ENCODE measurements at regions not wholly inside any gene's neighbourhood (a gene's known extent, or its start where the extent isn't known, plus 50 kb on each side); places are given as distances from the start of the nearest gene placed in this dataset.

DNA sequence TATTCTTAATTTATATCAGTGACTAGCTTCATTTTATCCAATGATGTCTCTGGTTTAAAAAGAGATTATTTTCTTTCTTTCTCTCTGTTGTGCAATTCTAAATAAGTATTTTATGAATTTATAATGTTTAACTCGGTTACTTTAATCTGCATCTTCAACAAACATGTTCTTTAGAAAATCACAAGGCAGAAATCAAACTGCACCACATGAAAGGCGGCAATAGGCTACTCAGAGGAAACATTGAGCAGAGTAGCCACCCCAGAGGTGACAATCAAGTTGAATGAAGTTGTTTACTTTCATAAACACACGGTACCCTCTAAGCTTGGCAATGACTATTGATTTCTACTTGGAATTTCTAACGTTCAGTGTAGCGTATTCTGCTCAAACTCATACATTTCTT is 677.8 kb upstream of the ROBO1 start:
- no peaks in the 10 kb centered on the region for H3K36me3 ChIP-seq
- H3K4me3 ChIP-seq = no peak overlapping the region
- H3K27ac ChIP-seq = no peak overlapping the region
- WGBS = 77% methylated on average over 5 of the region's 5 CpGs
- no peaks in the 10 kb centered on the region for H3K4me1 ChIP-seq
- H3K27me3 ChIP-seq = no peaks in the 10 kb centered on the region
- DNase-seq (ENCODE audit: low spot score in 2 of 2) = no peak
- no peak for TF ChIP-seq POLR2A (IDR thresholded peaks at IDR 0.05)
- TF ChIP-seq POLR2AphosphoS5 (IDR thresholded peaks at IDR 0.05) = no peak
- TF ChIP-seq EP300 (IDR thresholded peaks at IDR 0.05) = no peak
- TF ChIP-seq, protein P1, sequence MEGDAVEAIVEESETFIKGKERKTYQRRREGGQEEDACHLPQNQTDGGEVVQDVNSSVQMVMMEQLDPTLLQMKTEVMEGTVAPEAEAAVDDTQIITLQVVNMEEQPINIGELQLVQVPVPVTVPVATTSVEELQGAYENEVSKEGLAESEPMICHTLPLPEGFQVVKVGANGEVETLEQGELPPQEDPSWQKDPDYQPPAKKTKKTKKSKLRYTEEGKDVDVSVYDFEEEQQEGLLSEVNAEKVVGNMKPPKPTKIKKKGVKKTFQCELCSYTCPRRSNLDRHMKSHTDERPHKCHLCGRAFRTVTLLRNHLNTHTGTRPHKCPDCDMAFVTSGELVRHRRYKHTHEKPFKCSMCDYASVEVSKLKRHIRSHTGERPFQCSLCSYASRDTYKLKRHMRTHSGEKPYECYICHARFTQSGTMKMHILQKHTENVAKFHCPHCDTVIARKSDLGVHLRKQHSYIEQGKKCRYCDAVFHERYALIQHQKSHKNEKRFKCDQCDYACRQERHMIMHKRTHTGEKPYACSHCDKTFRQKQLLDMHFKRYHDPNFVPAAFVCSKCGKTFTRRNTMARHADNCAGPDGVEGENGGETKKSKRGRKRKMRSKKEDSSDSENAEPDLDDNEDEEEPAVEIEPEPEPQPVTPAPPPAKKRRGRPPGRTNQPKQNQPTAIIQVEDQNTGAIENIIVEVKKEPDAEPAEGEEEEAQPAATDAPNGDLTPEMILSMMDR (IDR thresholded peaks at IDR 0.05) = no peak
- H3K9me3 ChIP-seq = no peaks in the 10 kb centered on the region

DNA sequence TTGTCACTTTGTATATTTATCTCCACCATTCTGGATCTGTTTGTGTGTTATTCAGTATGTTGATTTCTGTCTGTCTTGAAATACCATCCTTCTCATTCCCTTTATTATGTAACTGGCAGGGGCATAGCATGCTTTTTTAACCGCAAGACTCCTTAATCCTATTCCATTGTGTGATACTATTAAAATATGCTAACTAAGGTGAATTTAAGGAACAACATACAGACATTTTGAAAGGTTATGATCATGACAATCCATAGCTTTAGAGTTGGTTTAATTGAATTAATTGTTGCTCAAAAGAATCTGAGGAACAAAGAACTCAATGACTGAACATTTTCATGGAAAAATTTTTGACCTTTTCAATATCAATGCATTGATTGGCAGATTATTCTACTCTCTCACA is 677.3 kb upstream of the ROBO1 start:
- Histone ChIP-seq H3K4me3 (no peak overlapping the region), H3K27me3 (no peaks in the 10 kb centered on the region), H3K36me3 (no peaks in the 10 kb centered on the region), H3K27ac (no peak overlapping the region), H3K4me1 (no peaks in the 10 kb centered on the region), H3K9me3 (no peaks in the 10 kb centered on the region)
- no peak for DNase-seq (ENCODE audit: low spot score in 2 of 2)
- WGBS = 87% methylated on average over 1 of the region's 1 CpG
- no peak for TF ChIP-seq POLR2A (IDR thresholded peaks at IDR 0.05)
- no peak for TF ChIP-seq POLR2AphosphoS5 (IDR thresholded peaks at IDR 0.05)
- no peak for TF ChIP-seq EP300 (IDR thresholded peaks at IDR 0.05)
- TF ChIP-seq, protein P1 (IDR thresholded peaks at IDR 0.05) = no peak

DNA sequence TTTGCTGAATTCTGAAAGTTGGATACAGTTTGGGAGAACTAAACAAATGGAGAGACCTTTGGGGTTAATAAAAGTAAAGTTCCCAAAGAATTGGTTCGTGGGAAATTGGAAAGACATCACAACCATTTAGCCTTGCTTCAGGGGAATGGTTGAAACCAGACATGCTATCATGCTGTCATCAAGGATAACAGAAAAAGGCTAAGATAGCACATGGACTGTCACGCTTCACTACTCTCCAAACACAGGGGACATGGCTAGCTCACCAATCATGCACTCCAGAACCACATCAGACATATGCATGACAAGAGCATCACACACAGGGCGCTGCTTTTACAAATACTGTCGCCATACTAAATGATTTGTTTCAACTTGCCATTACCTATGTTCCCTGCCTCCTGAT is 671.7 kb upstream of the ROBO1 start:
- no peak for TF ChIP-seq POLR2A (IDR thresholded peaks at IDR 0.05)
- no peak for TF ChIP-seq EP300 (IDR thresholded peaks at IDR 0.05)
- TF ChIP-seq, protein P1 (IDR thresholded peaks at IDR 0.05) = no peak
- no peak for TF ChIP-seq POLR2AphosphoS5 (IDR thresholded peaks at IDR 0.05)
- Histone ChIP-seq H3K36me3 (no peaks in the 10 kb centered on the region), H3K9me3 (no peaks in the 10 kb centered on the region), H3K27me3 (no peaks in the 10 kb centered on the region), H3K27ac (no peak overlapping the region), H3K4me1 (no peaks in the 10 kb centered on the region), H3K4me3 (no peak overlapping the region)
- WGBS = 72% methylated on average over 4 of the region's 4 CpGs
- DNase-seq (ENCODE audit: low spot score in 2 of 2) = no peak

DNA sequence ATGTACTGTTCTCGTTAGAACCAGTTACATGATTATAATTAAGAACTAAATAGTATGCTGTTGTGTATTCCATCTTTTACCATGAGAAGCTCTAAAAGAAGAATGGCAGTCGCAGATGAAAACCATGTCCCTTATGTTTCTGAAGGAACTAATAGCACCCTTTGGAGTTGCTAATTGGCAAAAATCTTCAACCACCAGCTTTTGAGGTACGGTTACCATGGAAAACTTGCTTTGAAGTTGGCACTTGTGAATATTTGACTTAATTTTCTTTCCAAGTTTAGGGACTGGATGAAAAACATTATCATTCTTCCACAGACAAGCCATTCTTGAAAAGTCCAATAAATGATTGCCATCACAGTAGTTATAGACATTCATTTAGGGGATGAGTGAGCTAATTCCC is 666.6 kb upstream of the ROBO1 start:
- no peak overlapping the region for H3K27ac ChIP-seq
- WGBS = 72% methylated on average over 3 of the region's 3 CpGs
- no peak for DNase-seq (ENCODE audit: low spot score in 2 of 2)
- no peak overlapping the region for H3K4me3 ChIP-seq
- H3K36me3 ChIP-seq = no peaks in the 10 kb centered on the region
- no peaks in the 10 kb centered on the region for H3K27me3 ChIP-seq
- H3K9me3 ChIP-seq = no peaks in the 10 kb centered on the region
- no peaks in the 10 kb centered on the region for H3K4me1 ChIP-seq
- no peak for TF ChIP-seq POLR2AphosphoS5 (IDR thresholded peaks at IDR 0.05)
- no peak for TF ChIP-seq EP300 (IDR thresholded peaks at IDR 0.05)
- TF ChIP-seq POLR2A (IDR thresholded peaks at IDR 0.05) = no peak

DNA sequence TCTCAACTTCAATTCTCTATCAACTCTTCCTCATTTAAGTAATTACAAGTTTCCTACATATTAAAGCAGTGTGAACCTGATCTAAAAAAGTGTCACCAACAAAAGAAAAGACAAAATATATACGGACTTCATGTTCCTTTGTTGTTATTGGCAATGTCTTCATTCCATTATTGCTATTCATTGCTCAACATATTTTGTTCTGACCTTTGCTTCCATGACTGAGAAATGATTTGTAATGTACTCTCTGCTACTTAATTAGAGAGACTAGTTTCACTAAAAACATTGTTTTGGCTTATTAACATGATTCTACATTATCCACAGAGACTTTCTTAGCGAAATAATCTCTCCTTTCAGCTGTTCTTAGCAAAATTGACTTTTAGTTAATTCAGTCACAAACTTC is 657.2 kb upstream of the ROBO1 start:
- no peaks in the 10 kb centered on the region for H3K36me3 ChIP-seq
- H3K27me3 ChIP-seq = no peaks in the 10 kb centered on the region
- H3K9me3 ChIP-seq = no peaks in the 10 kb centered on the region
- TF ChIP-seq EP300 (IDR thresholded peaks at IDR 0.05) = no peak
- TF ChIP-seq, protein P1 (IDR thresholded peaks at IDR 0.05) = no peak
- no peak for TF ChIP-seq POLR2AphosphoS5 (IDR thresholded peaks at IDR 0.05)
- TF ChIP-seq POLR2A (IDR thresholded peaks at IDR 0.05) = no peak
- WGBS = 37% methylated on average over 2 of the region's 2 CpGs
- DNase-seq (ENCODE audit: low spot score in 2 of 2) = no peak
- no peak overlapping the region for H3K27ac ChIP-seq
- H3K4me3 ChIP-seq = no peak overlapping the region
- H3K4me1 ChIP-seq = no peaks in the 10 kb centered on the region

DNA sequence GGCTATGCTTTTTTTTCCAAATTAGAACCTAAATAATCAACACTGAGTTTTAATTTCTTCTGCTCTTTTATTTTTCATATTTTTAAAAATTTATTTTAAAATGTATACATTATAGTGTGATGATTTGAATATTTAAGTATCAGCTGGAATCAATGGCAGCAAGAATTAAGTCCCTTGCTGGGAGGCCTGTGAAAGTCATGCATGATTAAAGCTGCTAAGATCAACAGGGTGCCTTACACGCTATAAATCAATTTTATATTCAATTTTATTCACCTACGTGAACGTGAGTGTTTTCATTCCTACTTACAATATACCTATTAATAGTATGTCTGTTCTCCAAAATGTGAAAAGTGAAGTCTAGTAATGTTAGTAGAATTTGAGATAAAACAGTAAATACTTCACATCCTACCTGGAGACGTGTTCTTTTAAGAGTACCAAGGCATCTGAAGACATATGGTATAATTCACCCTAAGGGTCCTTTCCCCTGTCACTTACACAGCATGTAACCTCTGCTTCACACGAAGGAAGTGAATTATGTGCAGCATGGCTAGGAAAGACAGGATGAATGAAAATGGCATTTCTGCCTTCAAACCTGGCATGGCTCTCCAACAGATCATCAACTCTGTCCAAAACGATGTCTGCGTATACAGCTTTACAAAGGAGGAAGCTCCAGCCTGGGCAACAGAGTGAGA is 640.4 kb upstream of the ROBO1 start:
- 39% methylated on average over 7 of the region's 7 CpGs for WGBS
- H3K4me3 ChIP-seq = no peak overlapping the region
- TF ChIP-seq POLR2A (IDR thresholded peaks at IDR 0.05) = no peak
- TF ChIP-seq POLR2AphosphoS5 (IDR thresholded peaks at IDR 0.05) = no peak
- TF ChIP-seq, protein P1 (IDR thresholded peaks at IDR 0.05) = no peak
- no peak for TF ChIP-seq EP300 (IDR thresholded peaks at IDR 0.05)

More for the DNA sequence above, 640.4 kb upstream of the ROBO1 start:
- H3K4me1 ChIP-seq = no peaks in the 10 kb centered on the region
- no peaks in the 10 kb centered on the region for H3K9me3 ChIP-seq
- H3K27me3 ChIP-seq = no peaks in the 10 kb centered on the region
- DNase-seq (ENCODE audit: low spot score in 2 of 2) = no peak
- no peak overlapping the region for H3K27ac ChIP-seq
- no peaks in the 10 kb centered on the region for H3K36me3 ChIP-seq

All from suprapubic skin (tissue), 4 donors.